SK-N-SH treated with all-trans-retinoic acid at 6 μM for 48 hours (cell line): ENCODE measurements at regions not wholly inside any gene's neighbourhood (a gene's known extent, or its start where the extent isn't known, plus 50 kb on each side); places are given as distances from the start of the nearest gene placed in this dataset.

Experiments used
- ATAC-seq: fragments of 200-7000 bp; cut with Tn5 transposase; 3 replicates; pipeline ENCODE4 v1.9.1; 2020; ENCODE audit warnings: mild to moderate bottlenecking, moderate library complexity
- ARNTL ChIP-seq: fragments of 450-650 bp; formaldehyde crosslinking; IDR thresholded peaks from 2 replicates; pipeline ENCODE4 v1.5.0; 2020; ENCODE audit warnings: low read depth, mild to moderate bottlenecking, moderate library complexity, borderline replicate concordance
- BACH2 ChIP-seq: fragments of 250-450 bp; sonication (Bioruptor Pico); IDR thresholded peaks from 2 replicates; pipeline ENCODE4 v1.9.0; 2021; ENCODE audit warnings: mild to moderate bottlenecking, borderline replicate concordance
- CREB5 ChIP-seq: fragments of 250-450 bp; sonication (Bioruptor Pico); IDR thresholded peaks from 2 replicates; pipeline ENCODE4 v1.5.1; 2020; ENCODE audit warnings: low read depth, mild to moderate bottlenecking, moderate library complexity
- CSDC2 ChIP-seq: fragments of 250-450 bp; sonication (Bioruptor Pico); IDR thresholded peaks from 2 replicates; pipeline ENCODE4 v1.5.0; 2020; ENCODE audit warnings: mild to moderate bottlenecking, moderate library complexity
- CSRNP3 ChIP-seq: fragments of 250-450 bp; sonication (Bioruptor Pico); IDR thresholded peaks from 2 replicates; pipeline ENCODE4 v1.5.1; 2021; ENCODE audit warnings: mild to moderate bottlenecking, moderate library complexity
- ESRRG ChIP-seq: fragments of 250-450 bp; sonication (Bioruptor Pico); IDR thresholded peaks from 2 replicates; pipeline ENCODE4 v1.6.1; 2021; ENCODE audit warnings: mild to moderate bottlenecking
- GLIS3 ChIP-seq: fragments of 250-450 bp; sonication (Bioruptor Pico); IDR thresholded peaks from 2 replicates; pipeline ENCODE4 v1.5.0; 2020; ENCODE audit warnings: mild to moderate bottlenecking, moderate library complexity
- ISL1 ChIP-seq: fragments of 250-450 bp; sonication (Bioruptor Pico); IDR thresholded peaks from 2 replicates; pipeline ENCODE4 v2.1.2; 2022; ENCODE audit warnings: mild to moderate bottlenecking, moderate library complexity
- OSR1 ChIP-seq: fragments of 250-450 bp; sonication (Bioruptor Pico); IDR thresholded peaks from 2 replicates; pipeline ENCODE4 v1.8.0; 2022; ENCODE audit warnings: moderate library complexity, mild to moderate bottlenecking, inconsistent platforms
- PATZ1 ChIP-seq: fragments of 250-450 bp; sonication (Bioruptor Pico); IDR thresholded peaks from 2 replicates; pipeline ENCODE4 v1.8.0; 2020; ENCODE audit warnings: mild to moderate bottlenecking, moderate library complexity, borderline replicate concordance
- POU6F1 ChIP-seq: fragments of 250-450 bp; sonication (Bioruptor Pico); IDR thresholded peaks from 2 replicates; pipeline ENCODE4 v1.8.0; 2021; ENCODE audit warnings: low read depth, mild to moderate bottlenecking, moderate library complexity, borderline replicate concordance
- PPARA ChIP-seq: fragments of 250-450 bp; sonication (Bioruptor Pico); IDR thresholded peaks from 2 replicates; pipeline ENCODE4 v1.5.0; 2020; ENCODE audit warnings: mild to moderate bottlenecking, borderline replicate concordance
- RARB ChIP-seq: fragments of 250-450 bp; sonication (Bioruptor Pico); IDR thresholded peaks from 2 replicates; pipeline ENCODE4 v1.8.0; 2021; ENCODE audit warnings: mild to moderate bottlenecking, moderate library complexity
- SNAI2 ChIP-seq: fragments of 250-450 bp; sonication (Bioruptor Pico); IDR thresholded peaks from 2 replicates; pipeline ENCODE4 v1.5.0; 2020; ENCODE audit warnings: mild to moderate bottlenecking, moderate library complexity
- TCF4 ChIP-seq: fragments of 250-450 bp; sonication (Bioruptor Pico); IDR thresholded peaks from 2 replicates; pipeline ENCODE4 v1.8.0; 2021; ENCODE audit warnings: mild to moderate bottlenecking, moderate library complexity, borderline replicate concordance
- TOX ChIP-seq: fragments of 250-450 bp; sonication (Bioruptor Pico); IDR thresholded peaks from 2 replicates; pipeline ENCODE4 v1.8.0; 2021; ENCODE audit warnings: mild to moderate bottlenecking, moderate library complexity, borderline replicate concordance
- TSHZ2 ChIP-seq: fragments of 250-450 bp; sonication (Bioruptor Pico); IDR thresholded peaks from 2 replicates; pipeline ENCODE4 v1.5.0; 2020; ENCODE audit warnings: mild to moderate bottlenecking, moderate library complexity
- ZC3H10 ChIP-seq: fragments of 250-450 bp; sonication (Bioruptor Pico); IDR thresholded peaks from 2 replicates; pipeline ENCODE4 v1.5.1; 2021; ENCODE audit warnings: mild to moderate bottlenecking, moderate library complexity
- ZFP3 ChIP-seq: fragments of 250-450 bp; sonication (Bioruptor Pico); IDR thresholded peaks from 2 replicates; pipeline ENCODE4 v1.5.0; 2020; ENCODE audit warnings: mild to moderate bottlenecking, moderate library complexity
- ZFP30 ChIP-seq: fragments of 450-650 bp; formaldehyde crosslinking; IDR thresholded peaks from 2 replicates; pipeline ENCODE4 v1.5.0; 2022; ENCODE audit warnings: mild to moderate bottlenecking, moderate library complexity
- ZNF565 ChIP-seq: fragments of 450-650 bp; formaldehyde crosslinking; conservative IDR thresholded peaks from 2 replicates; pipeline ENCODE4 v1.5.0; 2020; ENCODE audit warnings: low read depth, mild to moderate bottlenecking, moderate library complexity
- ZNF70 ChIP-seq: fragments of 450-650 bp; formaldehyde crosslinking; IDR thresholded peaks from 2 replicates; pipeline ENCODE4 v1.5.0; 2020; ENCODE audit warnings: mild to moderate bottlenecking, moderate library complexity
- ZNF8 ChIP-seq: fragments of 450-650 bp; formaldehyde crosslinking; IDR thresholded peaks from 2 replicates; pipeline ENCODE4 v1.5.0; 2020; ENCODE audit warnings: mild to moderate bottlenecking, moderate library complexity

GRCh38 chrX:84611843-84612636 is 109.8 kb upstream of the HDX start:
- ATAC-seq: no peak
- TF ChIP-seq ZFP3 (CRISPR knock-in tag) (no peak), TSHZ2 (CRISPR knock-in tag) (no peak), ISL1 (CRISPR knock-in tag) (no peak), CREB5 (CRISPR knock-in tag) (no peak), TCF4 (CRISPR knock-in tag) (no peak), ARNTL (no peak), ZC3H10 (CRISPR knock-in tag) (no peak), ZNF70 (no peak), TOX (CRISPR knock-in tag) (no peak), GLIS3 (CRISPR knock-in tag) (no peak), BACH2 (no peak), OSR1 (CRISPR knock-in tag) (no peak), ESRRG (CRISPR knock-in tag) (no peak), ZNF8 (CRISPR knock-in tag) (no peak), ZNF565 (CRISPR knock-in tag) (no peak), POU6F1 (CRISPR knock-in tag) (no peak)

- no peak for ATAC-seq
- TF ChIP-seq ZFP30: no peak
- no peak for TF ChIP-seq TCF4 (CRISPR knock-in tag)
- TF ChIP-seq BACH2: no peak
- no peak for TF ChIP-seq TSHZ2 (CRISPR knock-in tag)
- TF ChIP-seq RARB (CRISPR knock-in tag): no peak
- TF ChIP-seq OSR1 (CRISPR knock-in tag): no peak
- no peak for TF ChIP-seq ZNF8 (CRISPR knock-in tag)
- TF ChIP-seq CSDC2: no peak
- no peak for TF ChIP-seq ZFP3 (CRISPR knock-in tag)
- TF ChIP-seq CSRNP3 (CRISPR knock-in tag): no peak
- no peak for TF ChIP-seq POU6F1 (CRISPR knock-in tag)
- no peak for TF ChIP-seq PPARA (CRISPR knock-in tag)
- TF ChIP-seq GLIS3 (CRISPR knock-in tag): no peak
- no peak for TF ChIP-seq SNAI2 (CRISPR knock-in tag)
- TF ChIP-seq ESRRG (CRISPR knock-in tag): no peak
- no peak for TF ChIP-seq TOX (CRISPR knock-in tag)
- no peak for TF ChIP-seq PATZ1 (CRISPR knock-in tag)
- TF ChIP-seq ZNF70: no peak
- no peak for TF ChIP-seq ARNTL
- TF ChIP-seq ISL1 (CRISPR knock-in tag): no peak
Observed at GRCh38 chrX:84634201-84634782, 132.0 kb upstream of the HDX start.
